GM18519 (cell line): ENCODE measurements at regions not wholly inside any gene's neighbourhood (a gene's known extent, or its start where the extent isn't known, plus 50 kb on each side); places are given as distances from the start of the nearest gene placed in this dataset.
A peak's percentile ranks its signal among the peaks of the same experiment; 100 is the strongest.

ENCODE experiments used
- ATAC-seq: cut with Tn5 transposase; IDR thresholded peaks from one replicate; pipeline ENCODE4 v1.9.1; 2021; ENCODE audit warnings: mild to moderate bottlenecking, moderate library complexity; ENCODE audit not compliant: unreplicated experiment, low FRiP score

DNA sequence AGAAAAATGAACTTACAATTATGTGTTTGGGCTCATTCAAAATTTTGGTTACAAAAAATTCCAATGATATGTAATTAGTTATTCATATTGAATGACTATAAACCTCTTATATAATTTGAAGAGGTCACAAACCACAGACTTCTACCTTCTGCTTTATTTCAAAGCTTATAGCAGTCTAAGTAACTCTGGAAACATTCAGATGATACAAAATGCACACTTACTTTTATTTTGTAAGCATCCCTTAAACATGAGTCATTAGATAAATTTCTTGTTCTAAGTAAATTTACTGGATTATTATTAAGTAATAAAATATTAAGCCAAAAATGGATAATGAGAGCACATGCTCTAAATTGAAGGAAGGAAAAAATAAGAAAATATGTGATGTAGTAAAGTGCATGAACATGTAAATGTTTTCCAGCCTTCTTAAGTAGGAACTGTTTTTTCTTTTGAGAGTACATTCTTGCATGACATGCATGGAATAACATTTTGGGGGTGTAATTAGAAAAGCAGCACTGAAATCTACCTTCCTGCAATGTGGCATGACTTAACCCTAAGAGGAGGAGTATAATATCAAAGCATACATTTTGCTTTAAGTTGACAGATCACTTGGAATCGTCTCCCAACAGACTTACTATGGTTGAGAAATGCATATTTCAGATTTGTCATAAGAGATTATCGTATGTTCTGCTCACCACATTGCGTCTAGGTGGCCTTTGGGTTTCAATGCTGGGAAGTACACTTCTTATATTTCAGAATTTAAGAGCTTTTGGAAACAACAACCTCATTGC, 372.7 kb upstream of the HSF2 start:
- no peak for ATAC-seq

DNA sequence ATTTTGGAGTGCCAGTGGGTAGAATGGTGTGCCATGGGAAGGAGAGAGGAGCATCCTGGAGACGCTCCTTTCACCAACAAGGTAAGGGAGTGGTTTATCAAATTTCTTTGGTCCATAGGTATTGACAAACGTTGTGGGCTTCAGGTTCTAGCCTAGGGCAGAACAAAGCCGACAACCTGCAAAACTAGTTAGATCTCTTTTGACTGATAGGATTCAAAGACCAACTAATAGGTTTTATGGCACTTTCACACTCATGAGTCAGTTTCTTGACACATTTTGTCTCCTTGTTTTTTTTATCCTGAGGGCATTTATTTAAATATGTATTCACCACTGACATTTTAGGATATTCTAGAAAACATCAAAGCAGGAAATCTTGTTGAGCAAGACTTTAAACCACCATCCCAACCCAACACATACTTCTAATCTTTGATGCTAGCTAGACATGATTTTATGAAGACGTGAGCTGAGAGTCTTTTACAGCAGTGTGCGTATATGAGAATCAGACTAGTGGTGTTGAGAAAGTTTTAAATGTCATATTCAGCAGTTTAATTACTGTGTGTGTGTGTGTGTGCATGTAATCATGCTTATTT, 370.4 kb upstream of the HSF2 start:
- ATAC-seq: no peak

DNA sequence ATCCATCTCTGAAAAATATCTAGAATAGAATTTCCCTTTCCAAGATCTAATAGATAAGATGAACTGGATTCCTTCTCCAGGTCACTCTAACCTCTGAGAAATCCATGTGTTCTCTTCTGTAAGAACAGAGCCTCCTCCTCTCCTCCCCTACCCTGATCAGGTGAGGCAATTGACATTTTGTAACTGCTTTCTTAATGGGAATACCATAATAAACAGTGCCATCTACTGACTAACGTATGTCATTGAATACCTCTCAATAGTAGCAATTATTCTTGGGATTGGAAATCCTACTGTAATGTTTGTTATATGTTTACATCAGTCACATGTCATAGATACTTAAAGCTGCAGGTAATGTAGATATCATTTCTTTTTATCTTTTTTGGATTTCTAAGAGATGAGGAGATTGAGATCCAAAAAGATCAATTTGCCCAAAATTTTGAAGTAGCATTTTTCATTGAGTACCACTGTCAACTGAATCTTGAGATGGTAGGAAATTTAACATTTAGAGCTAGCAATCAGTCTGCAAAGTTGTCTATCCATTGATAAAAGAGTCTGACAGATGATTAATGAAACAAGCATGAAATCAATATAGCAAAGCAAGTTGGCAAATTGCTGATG, 365.8 kb upstream of the HSF2 start:
- peak; percentile 95 for ATAC-seq

DNA sequence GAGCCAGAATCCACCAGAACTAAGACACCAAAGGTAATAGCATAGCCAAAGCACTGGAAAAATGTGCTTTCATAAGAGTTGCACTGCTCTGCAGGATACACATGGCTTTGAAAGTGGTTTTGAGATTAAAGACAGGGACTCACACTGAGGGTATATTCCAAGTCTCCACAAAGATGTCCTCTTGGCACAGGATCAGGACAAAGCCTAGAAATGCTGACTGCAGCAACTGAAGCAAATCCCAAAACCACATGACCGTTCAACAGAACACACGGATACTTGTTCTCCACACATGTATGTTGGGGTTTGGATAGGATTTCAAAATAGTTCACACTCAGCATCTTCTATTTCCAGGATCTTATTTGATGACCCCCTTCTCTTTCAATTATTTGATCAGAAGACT, 364.3 kb upstream of the HSF2 start:
- ATAC-seq: no peak

DNA sequence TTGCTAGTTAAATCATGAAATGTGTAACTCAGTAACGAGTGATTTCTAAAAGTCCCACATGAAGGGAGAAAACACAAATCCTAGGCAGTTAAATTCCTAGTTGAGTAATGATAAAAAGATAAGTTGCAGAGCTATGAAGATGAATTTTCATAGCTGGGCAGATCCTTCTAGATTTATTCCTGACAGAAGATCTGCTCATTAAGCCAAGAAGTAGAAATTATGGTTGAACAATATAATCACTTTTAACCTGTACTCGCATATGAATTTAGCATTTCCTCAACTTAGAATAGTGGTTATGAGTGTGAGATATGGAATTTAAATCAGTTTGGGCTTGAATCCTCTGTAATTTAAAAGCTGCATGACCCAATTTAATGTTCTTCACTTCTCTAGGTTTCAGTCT, 359.2 kb upstream of the HSF2 start:
- no peak for ATAC-seq

DNA sequence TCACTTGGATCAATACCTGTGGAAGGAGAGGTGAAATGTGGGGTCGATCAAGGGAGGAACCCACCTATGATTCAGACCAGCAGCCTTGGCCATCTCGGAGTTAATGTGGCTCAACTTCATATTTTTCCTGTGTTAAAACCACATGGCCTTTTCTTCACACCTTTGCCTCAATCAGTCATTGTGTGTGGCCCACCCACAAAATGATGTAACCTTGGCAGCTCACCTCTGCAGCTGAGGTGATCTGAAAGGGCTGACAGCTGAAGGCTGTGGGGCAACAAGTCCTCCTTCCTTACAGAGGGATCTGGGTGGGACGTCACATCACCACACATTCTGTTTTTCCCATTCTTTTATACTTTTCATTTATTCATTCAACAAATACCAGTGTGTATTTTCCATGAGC, 357.1 kb upstream of the HSF2 start:
- no peak for ATAC-seq

DNA sequence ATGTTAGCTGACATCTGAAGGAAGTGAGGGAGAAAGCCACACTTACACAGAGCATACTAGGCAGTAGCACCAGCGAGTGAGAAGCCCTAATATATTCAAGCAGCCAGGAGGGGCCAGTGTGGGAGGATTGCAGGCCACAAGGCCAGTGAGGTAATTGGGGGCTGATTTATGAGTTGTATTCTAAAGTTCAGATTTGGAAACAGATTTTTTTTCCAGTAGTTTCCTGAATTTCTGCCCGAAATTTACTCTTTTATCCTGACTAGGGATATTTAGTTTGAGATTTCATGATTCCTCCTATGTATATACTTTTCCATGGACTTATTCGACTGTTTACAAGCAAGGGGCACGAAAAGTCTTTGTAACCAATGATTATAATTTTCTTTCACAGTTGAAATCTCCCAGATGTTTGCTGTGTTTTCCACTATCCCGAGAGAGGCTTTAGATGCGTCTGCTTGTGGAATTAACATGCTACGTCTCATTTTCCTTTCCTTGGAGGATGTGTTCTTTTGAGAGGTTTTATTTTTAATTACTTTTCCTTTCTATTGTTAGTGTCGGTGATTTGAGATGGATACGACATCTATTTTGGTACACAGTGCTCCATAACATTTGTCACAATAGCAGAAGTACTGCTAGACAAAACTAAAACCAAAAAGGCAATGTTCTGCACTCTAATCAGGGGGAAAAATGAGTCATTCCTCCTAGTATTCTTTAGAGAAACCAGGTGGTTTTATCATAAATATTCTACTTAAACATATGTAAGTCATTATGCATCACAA, 356.3 kb upstream of the HSF2 start:
- ATAC-seq: no peak

DNA sequence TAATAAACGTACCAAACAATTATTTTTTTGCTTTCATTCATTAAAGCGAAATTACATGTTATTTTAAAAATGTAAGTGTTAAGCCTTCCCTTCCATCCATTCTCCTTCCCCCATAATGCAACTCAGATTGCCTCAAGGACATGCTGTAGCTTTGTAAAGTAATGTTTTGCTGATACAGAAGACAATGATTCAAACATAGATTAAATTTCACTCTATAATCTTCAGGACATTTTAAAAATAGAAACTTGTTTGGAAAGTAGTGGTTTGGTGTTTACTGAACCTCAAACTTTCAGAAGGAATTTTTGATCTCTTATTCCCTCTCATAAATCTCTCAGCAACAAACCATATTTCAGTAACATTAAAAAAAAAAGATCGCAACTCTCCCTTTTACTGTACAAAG, 350.9 kb upstream of the HSF2 start:
- no peak for ATAC-seq

DNA sequence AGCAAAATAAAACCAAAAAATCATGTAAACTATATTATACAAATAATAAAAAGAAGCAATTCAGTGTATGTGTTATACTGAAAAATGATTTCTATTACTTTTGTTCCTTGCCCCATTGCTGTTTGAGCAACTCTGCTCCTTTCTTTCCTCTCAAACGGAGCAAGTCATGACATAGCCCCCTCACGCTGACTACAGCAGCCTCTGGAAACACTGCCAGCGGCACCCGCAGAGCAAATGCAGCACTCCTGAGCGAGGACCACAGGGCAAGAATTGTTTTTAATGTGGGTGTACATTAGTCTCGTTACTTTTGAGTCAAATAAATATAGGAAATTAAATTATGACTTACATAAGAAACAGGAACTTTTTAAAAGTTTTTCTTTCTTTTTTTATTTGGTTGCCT, 350.1 kb upstream of the HSF2 start:
- ATAC-seq: no peak

DNA sequence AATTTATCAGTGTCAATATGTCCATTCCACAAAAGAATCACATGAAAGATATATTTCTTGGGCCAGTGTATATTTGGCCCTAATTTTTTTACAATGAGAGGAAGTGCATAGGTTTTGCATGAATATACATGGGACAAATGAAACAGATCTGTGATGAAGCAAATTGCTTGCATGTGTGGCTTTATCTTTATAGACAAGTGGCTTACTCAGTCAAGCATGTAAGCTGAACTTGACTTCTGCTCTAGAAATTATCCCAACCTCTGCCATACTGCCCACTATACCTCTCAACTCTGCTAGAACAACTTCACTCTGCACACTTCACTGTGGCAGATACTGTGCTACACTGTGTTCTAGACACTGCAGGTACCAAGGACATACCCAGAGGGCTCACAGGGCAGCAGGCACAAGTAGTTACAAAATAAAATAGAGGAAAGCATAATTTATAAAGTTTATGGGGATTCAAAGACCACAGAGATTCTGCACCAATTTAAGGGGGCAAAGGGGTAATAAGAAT, 349.2 kb upstream of the HSF2 start:
- ATAC-seq: no peak

DNA sequence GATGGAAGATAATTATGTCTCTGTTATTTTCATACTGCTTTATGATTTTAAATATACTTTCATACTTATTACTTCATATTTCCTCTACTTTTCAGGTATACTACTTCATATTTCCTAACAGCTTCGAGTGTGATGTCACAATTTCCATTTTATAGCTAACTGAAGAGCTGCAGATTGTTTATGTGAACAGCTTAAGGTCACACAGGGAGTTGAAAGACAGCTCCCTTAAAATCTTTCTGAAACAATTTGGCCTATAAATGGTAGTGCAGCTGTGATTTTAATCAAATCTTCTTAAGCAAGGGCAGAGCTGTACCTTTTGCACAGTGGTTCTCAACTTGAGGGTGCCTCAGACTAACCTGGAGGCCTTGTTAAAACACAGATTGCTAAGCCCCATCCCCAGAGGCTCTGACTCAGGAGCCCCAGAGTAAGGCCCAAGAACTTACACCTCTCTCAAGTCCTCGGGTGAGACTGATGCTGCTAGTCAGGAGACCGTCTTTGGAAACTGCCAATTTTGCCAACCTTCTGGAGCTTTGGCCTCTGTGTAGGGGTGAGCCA, 347.0 kb upstream of the HSF2 start:
- no peak for ATAC-seq

DNA sequence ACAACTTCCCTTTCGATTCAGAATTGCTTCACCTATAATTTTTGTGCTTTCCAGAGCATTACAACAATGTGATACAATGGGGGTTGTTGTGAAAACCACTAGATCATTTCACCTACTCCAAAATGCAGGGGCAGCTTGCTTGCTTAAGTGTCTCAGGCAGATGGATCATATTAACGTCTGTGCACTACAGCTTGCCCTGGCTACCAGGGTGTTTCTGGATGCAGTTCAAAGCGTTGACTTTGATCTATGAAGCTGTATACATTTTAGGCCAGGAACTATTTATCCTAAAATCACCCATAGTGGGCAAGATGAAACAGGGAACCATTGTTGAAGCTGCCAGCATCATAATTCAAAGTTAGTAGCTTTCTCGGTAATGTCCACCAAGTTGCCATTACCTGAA, 339.5 kb upstream of the HSF2 start:
- no peak for ATAC-seq

DNA sequence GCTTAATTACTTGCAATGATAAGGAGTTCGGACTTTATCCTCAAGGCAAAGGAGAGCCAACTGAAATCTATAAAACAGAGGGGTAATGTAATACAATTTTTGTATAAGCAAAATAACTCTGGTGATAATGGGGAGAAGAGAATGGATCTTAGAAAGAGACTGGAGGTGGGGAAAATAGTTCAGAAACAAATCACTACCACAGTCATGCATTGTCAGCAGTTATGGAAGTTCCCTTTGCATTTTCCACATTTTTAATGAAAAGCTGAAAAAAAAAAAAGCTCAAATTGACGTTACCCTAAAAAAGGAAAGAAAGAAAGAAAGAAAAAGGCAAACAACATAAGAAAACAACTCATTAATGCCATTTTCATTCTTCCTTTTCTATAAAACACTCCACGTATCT, 337.6 kb upstream of the HSF2 start:
- no peak for ATAC-seq

DNA sequence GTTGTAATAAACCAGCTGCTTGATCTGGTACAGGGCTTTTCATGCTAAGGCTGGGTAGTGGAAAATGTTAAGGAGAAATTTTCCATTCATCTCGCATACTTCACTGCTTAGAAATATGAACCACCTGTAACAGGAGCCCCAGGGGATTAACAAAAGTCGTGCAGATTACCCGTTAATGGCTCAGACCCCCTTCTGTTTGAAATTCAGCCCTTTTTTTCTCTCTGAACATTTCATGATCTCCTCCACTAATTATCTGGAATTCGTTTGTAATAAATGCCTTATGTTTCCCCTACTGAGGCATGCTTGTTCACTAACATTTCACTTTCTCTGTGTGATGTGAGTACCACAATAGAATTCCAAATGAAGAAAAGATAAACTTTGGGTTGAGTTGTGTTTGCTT, 336.4 kb upstream of the HSF2 start:
- ATAC-seq: no peak

DNA sequence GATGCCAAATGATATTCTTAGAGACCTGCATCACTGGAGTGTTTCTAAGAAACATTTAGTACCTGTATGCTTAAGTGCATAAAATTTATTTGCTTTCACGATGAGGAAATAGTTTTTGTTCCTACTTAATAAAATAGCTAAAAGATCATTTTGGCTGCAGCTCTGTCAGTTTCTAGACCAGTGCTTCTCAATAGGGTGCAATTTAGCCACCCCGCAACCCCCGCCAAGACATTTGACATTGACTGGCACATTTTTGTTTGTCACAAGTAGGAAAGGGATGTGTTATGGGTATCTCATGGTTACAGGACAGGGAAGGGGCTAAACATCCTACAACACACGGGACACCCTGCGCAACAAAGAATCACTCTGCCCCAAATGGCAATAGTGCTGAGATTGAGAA, 335.7 kb upstream of the HSF2 start:
- no peak for ATAC-seq

DNA sequence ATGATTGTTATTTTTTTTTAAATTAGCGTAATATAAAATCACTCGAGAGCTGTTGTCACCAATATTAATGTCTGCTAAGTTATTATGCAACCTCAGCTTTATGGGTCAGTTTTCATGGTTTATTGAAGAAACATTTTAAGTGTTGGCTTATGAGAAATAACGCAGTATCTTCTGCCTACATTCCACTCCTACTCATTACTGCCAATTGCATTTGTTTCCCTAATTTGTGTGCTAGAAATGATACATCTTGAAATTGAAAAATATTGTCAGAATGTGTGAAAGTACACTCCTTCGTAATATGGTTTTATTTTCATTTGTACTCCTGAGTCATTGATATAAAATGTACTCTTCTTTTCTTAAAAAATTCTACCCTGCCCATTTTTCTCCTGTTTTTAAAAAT, 333.3 kb upstream of the HSF2 start:
- ATAC-seq: no peak

DNA sequence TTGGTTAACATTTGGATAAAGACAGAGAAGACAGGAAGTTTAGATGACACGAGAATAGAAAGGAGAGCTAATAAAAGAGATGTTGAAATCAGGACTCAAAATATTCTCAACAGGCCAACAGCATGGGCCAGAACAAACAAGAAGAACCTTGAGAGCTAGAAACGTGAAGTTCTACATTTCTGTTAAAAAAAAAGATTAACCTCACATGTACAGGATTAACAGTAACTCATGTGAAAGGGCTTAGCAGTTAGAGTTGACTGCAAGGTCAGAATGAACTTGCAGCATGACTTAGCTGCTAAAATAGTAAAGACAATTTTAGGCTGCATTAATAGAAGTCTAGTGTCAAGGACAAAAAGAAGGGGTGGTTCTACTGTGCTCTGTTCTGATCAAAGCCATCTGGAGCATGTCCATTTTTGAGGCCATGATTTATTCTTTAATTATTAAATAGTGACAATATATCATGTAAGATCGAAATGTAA, 331.1 kb upstream of the HSF2 start:
- no peak for ATAC-seq

DNA sequence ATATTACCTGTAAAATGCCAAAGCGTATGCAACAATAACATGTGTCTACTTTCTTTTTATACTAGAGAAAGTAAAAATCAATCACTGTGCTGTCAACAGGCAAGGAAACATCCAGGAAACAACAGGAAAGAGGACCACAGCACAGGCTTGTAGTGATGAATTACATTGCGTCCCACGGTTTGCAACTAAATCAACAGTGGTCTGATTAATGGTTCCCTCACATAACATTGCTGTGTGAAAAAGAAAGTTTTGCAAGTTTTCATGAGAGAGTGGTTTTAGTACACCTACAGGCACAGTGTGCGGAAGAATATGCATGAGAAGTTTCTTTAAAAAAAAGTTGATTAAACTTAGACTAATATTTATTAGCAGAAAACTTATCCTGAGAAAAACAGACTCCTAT, 329.5 kb upstream of the HSF2 start:
- no peak for ATAC-seq

DNA sequence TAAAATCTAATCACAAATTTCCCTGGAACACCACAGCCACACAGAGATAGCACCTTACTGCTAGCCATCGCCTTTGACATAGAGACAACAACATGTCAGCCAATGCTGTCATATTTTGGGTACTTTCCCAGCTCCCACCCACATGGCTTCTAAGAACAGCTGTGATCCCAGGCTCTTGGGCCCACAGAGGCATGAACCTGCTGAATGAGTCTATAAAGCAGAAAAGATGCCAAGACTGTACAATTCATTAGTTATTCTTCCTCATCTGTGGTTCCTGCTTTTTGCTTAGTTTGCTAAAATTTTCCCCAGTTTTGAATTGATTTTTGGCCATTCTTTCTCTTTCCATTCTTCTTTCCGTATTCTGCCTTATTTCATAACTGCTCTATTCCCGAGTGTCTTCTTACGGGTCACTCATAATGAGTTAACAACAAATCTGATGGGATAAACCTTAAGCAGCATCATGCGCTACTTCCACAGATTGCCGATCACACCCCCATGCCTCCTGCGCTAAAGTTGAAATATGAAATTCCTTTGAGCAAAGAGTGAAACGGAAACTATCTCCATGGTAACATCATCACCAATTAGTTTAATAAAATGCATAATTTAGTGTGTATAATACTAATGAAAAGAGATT, 327.3 kb upstream of the HSF2 start:
- ATAC-seq: no peak
